Activated CD4-positive, alpha-beta T cell treated with anti-CD3 and anti-CD28 coated beads, Interleukin-2, amount 10 ng/mL, durations not matched to agents 7 days and 5 days (primary cell): ENCODE measurements at regions not wholly inside any gene's neighbourhood (a gene's known extent, or its start where the extent isn't known, plus 50 kb on each side); places are given as distances from the start of the nearest gene placed in this dataset.
A peak's percentile ranks its signal among the peaks of the same experiment; 100 is the strongest.

Source experiments
- CTCF ChIA-PET: fragments of 350-600 bp; sonication (Branson Sonifier 250); formaldehyde crosslinking; loops from one replicate; lab custom pipeline; 2021; ENCODE audit warnings: antibody characterized with exemption; lab: Charles Lee
- POLR2A ChIA-PET: fragments of 350-600 bp; sonication (Branson Sonifier 250); formaldehyde crosslinking; loops from one replicate; lab custom pipeline; 2021; ENCODE audit warnings: antibody characterized with exemption; lab: Charles Lee
- DNase-seq: peaks from one replicate; pipeline ENCODE4 v3.0.0-alpha.2; 2020
- H3K27ac Mint-ChIP-seq: one replicate; pipeline ENCODE4 v1.8.0; 2021; ENCODE audit warnings: mild to moderate bottlenecking, moderate library complexity, mixed read lengths
- H3K27me3 Mint-ChIP-seq: one replicate; pipeline ENCODE4 v1.8.0; 2021; ENCODE audit warnings: mixed read lengths
- H3K36me3 Mint-ChIP-seq: one replicate; pipeline ENCODE4 v1.8.0; 2021; ENCODE audit warnings: low read depth, mixed read lengths
- H3K4me1 Mint-ChIP-seq: one replicate; pipeline ENCODE4 v1.8.0; 2021; ENCODE audit warnings: mixed read lengths
- H3K4me3 Mint-ChIP-seq: one replicate; pipeline ENCODE4 v1.8.0; 2021; ENCODE audit warnings: mild to moderate bottlenecking, moderate library complexity, mixed read lengths
- H3K9me3 Mint-ChIP-seq: one replicate; pipeline ENCODE4 v1.8.0; 2021; ENCODE audit warnings: mixed read lengths

DNA sequence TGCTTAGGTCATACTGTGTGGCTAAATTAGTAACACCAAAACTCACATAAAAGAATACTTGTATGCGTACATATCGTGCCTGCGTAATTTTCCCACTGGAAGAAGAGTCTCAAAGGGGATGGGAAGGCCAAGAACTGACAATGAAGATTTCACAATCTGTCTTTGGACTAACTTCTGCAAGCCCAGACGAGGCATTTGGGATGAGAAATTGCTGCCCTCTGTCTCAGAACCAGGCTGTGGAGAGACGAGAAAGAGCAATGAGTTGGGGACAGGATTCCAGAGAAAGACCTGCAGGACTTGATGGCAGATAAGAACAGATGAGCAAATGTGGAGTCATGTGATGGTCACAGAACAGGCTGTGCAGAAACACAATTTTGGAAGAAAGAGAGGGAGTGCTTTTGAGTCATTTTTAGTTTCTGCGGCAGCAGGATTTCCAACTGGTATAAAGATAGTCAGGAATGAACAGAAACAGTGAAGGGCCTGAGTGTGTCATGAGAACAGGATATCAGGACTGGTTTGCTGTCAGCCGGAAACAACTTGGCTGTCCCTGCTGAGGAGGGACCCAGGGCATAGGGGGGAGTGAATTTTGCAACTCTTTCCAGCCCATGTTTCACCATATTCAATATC is 82.7 kb upstream of the CTSC start:
- peaks cover 90% of the 10 kb centered on the region for H3K4me1 Mint-ChIP-seq

DNA sequence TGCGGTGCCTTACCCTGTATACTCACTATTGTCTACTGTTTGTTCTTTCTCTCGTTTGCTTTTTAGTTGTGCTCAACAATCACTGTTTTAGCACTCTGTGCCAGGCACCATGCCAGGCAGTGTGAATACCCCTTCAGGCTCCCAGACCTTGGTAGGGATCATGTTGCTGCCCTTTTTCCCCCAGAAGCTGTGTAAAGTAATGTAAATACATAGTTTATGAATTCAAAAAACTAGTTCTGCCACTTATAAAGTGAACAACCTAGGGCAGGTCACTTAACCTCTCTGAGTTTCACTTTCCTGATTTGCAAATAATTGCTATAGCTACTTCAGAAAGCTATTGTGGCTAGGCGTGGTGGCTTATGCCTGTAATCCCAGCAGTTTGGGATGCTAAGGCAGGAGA is 81.0 kb upstream of the CTSC start:
- H3K27me3 Mint-ChIP-seq = no peaks in the 10 kb centered on the region

More for the DNA sequence above, 82.7 kb upstream of the CTSC start:
- Mint-ChIP-seq H3K4me3 (no peak overlapping the region), H3K27me3 (no peaks in the 10 kb centered on the region), H3K27ac (peak overlapping the region; percentile 86), H3K36me3 (peaks cover 47% of the 10 kb centered on the region), H3K9me3 (peaks cover 10% of the 10 kb centered on the region)
- DNase-seq = no peak
- ChIA-PET POLR2A (no interaction called here), CTCF (no interaction called here)

DNA sequence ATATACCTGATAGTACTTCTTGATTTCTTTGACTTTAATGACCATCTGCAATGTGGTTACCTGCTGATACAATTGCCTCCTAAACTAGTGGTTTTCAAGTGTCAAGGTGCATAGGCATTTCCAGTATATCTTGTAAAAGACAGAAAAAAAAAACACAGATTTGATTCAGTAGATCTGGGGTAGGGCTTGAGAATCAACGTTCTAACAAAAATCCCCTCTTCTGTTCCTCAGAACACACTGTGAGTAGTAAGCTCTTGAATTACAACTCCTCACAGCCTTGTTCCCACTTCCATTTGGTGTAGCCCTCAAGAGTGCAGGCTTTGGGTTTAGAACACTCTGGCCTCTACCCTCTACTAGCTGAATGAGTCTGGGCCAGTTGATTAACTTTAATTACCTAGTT is 78.0 kb upstream of the CTSC start:
- peaks cover 80% of the 10 kb centered on the region for H3K4me1 Mint-ChIP-seq
- ChIA-PET POLR2A (no interaction called here), CTCF (interaction anchor here (1.2 to 1.3 kb wide), 4 partner anchors 11 to 81 kb away, joined by 3 to 4 read pairs (median 4); no protein-coding TSS in a partner anchor)
- no peaks in the 10 kb centered on the region for H3K27me3 Mint-ChIP-seq
- H3K4me3 Mint-ChIP-seq = peak overlapping the region; percentile 56
- H3K27ac Mint-ChIP-seq = peak overlapping the region; percentile 86
- no peak for DNase-seq
- H3K9me3 Mint-ChIP-seq = peaks cover 22% of the 10 kb centered on the region
- H3K36me3 Mint-ChIP-seq = peaks cover 36% of the 10 kb centered on the region

More for the DNA sequence above, 81.0 kb upstream of the CTSC start:
- CTCF ChIA-PET = interaction anchor here (0.6 to 1.5 kb wide), 5 partner anchors 11 to 105 kb away, joined by 3 read pairs; no protein-coding TSS in a partner anchor
- no peak for DNase-seq
- H3K4me1 Mint-ChIP-seq = peaks cover 90% of the 10 kb centered on the region
- peak overlapping the region; percentile 73 for H3K27ac Mint-ChIP-seq
- POLR2A ChIA-PET = interaction anchor here (1.0 kb wide), 1 partner anchor 81 kb away, joined by 3 read pairs; the partner anchor contains the start of gene CTSC
- H3K36me3 Mint-ChIP-seq = peaks cover 34% of the 10 kb centered on the region
- H3K9me3 Mint-ChIP-seq = peaks cover 8% of the 10 kb centered on the region
- no peak overlapping the region for H3K4me3 Mint-ChIP-seq

DNA sequence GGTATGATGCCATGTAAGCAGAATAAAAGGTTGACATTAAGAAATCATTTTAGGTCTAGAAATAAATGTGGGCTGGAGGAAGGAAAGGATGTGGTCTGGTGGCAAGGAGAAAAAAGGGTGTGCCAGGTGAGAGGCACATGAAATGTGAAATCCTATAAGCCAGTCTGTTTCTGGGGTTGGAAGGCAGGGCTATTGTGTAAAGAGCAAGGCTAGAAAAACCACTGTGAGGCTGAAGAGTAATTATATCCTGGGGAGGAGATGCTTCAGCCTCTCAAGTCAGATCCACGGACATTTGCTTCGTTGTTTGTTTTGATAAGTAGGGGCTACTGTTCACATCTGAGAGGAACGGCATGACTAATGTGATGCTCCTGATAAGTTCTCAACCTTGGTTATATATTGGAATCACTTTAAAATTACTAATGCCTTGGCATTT is 77.5 kb upstream of the CTSC start:
- ChIA-PET CTCF (interaction anchor here (1.3 kb wide), 1 partner anchor 14 kb away, joined by 4 read pairs; no protein-coding TSS in a partner anchor), POLR2A (interaction anchor here (2.0 kb wide), 1 partner anchor 78 kb away, joined by 7 read pairs; the partner anchor contains the start of gene CTSC)
- Mint-ChIP-seq H3K36me3 (peaks cover 35% of the 10 kb centered on the region), H3K4me3 (peak overlapping the region; percentile 56), H3K27ac (peak overlapping the region; percentile 86), H3K9me3 (peaks cover 19% of the 10 kb centered on the region), H3K4me1 (peaks cover 78% of the 10 kb centered on the region), H3K27me3 (no peaks in the 10 kb centered on the region)
- DNase-seq = peak; percentile 69

DNA sequence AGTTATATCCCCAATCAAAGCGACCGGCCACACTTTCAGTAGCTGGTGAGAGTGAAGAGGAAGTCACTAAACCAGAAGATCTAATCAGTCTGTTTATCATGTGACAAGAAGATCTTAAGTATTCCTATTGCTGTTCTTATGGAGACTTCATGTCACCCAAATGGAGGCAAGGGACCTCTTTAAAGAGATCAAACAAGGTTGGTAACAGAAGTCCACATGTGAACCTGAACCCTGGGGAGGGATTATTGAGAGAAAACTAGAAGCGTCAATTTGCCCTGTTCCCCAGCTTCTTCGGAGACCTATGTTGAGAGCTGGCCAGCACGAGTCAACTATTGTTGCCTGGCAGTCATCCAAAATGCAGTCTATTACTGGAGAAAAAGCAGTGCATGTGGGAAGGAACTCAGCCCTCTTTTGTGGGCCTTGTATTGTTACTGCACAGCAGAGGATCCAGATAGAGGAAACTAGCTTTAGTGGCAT is 76.9 kb upstream of the CTSC start:
- POLR2A ChIA-PET = interaction anchor here (2.0 kb wide), 1 partner anchor 77 kb away, joined by 7 read pairs; the partner anchor contains the start of gene CTSC

DNA sequence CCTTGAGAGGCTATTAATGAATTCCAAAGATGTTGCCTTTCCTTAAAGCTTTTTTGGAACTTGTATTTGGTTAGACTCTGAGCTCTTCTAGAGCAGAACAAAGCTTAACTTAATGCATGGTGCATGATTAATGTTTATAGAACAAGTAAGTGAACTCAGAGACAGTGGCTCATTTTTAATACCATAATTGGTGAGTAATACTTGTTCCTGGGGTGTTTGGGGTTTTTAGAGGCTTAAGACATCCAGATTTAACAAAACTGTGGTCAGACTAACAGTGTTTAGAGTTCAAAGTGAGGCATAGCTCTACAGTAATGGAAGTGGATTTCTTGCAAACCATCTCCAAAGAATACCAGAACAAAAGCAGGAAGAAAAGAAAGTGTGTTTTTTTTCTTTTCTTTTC is 73.7 kb upstream of the CTSC start:
- H3K4me3 Mint-ChIP-seq = no peak overlapping the region
- no peaks in the 10 kb centered on the region for H3K27me3 Mint-ChIP-seq
- H3K27ac Mint-ChIP-seq = no peak overlapping the region
- H3K4me1 Mint-ChIP-seq = peaks cover 59% of the 10 kb centered on the region
- ChIA-PET POLR2A (no interaction called here), CTCF (interaction anchor here (0.8 kb wide), 1 partner anchor 21 kb away, joined by 3 read pairs; no protein-coding TSS in a partner anchor)
- DNase-seq = no peak
- peaks cover 23% of the 10 kb centered on the region for H3K36me3 Mint-ChIP-seq
- peaks cover 17% of the 10 kb centered on the region for H3K9me3 Mint-ChIP-seq

More for the DNA sequence above, 76.9 kb upstream of the CTSC start:
- H3K36me3 Mint-ChIP-seq = peaks cover 32% of the 10 kb centered on the region
- peak; percentile 62 for DNase-seq
- H3K4me1 Mint-ChIP-seq = peaks cover 72% of the 10 kb centered on the region
- CTCF ChIA-PET = no interaction called here
- peak overlapping the region; percentile 86 for H3K27ac Mint-ChIP-seq
- no peaks in the 10 kb centered on the region for H3K27me3 Mint-ChIP-seq
- H3K9me3 Mint-ChIP-seq = peaks cover 19% of the 10 kb centered on the region
- H3K4me3 Mint-ChIP-seq = peak overlapping the region; percentile 56

DNA sequence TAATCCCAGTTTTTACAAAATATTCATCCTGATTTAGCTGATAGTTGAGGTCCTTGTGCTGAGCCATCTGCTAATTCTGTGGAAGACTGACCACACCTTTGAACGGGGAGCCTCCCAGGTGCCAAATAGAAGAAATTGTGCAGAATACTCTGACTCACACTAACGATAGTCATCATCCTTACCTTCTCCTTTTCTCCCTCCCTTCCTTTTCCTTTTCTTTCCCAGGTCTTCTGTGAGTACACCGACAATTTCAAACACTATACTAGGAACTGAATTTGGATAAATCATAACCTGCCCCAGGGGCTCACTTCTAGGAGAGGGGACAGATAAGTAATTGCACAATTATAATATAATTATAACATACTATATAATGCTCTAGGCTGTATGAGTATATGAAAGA is 73.1 kb upstream of the CTSC start:
- no peak overlapping the region for H3K27ac Mint-ChIP-seq
- peaks cover 24% of the 10 kb centered on the region for H3K36me3 Mint-ChIP-seq
- DNase-seq = no peak
- H3K9me3 Mint-ChIP-seq = peaks cover 19% of the 10 kb centered on the region
- ChIA-PET CTCF (no interaction called here), POLR2A (no interaction called here)
- H3K4me1 Mint-ChIP-seq = peaks cover 58% of the 10 kb centered on the region
- no peak overlapping the region for H3K4me3 Mint-ChIP-seq
- no peaks in the 10 kb centered on the region for H3K27me3 Mint-ChIP-seq

DNA sequence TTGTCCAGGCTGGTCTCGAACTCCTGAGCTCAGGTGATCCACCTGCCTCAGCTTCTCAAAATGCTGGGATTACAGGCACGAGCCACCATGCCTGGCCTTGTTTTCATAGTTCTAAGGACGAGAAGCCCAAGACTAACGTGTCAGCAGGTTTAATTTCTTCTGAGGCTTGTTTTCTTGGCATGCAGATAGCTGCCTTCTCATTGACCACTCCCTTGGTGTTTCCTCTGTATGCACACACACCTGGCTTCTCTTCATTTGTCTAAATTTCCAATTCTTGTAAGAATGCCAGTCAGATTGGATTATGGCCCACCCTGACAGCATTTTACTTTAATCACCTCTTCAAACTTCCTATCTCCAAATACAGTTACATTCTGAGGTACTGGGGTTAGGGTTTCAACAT is 72.5 kb upstream of the CTSC start:
- peaks cover 23% of the 10 kb centered on the region for H3K36me3 Mint-ChIP-seq
- POLR2A ChIA-PET = no interaction called here

DNA sequence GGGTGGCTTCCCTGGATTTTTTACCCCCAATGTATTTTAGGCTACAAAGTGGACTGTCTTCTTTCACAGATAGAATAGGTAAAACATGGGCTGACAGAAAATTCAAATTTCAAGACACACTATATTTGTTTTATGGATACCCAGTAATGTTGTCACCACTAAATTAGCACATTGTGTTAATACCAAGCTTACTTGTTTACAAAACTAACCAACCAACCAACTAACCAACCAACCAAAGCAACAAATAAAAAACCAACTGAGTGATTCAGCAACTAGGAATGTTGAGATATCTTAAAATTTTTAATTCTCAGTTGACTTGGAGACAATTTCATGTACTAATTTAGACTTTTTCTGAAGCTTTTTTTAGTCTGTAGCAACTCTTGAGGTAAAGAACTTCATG is 69.3 kb upstream of the CTSC start:
- Mint-ChIP-seq H3K9me3 (peaks cover 10% of the 10 kb centered on the region), H3K36me3 (peaks cover 13% of the 10 kb centered on the region), H3K27me3 (no peaks in the 10 kb centered on the region), H3K4me3 (no peak overlapping the region), H3K27ac (no peak overlapping the region), H3K4me1 (peaks cover 53% of the 10 kb centered on the region)
- CTCF ChIA-PET = interaction anchor here (1.6 kb wide), 1 partner anchor 10 kb away, joined by 4 read pairs; no protein-coding TSS in a partner anchor
- no peak for DNase-seq
- POLR2A ChIA-PET = no interaction called here

More for the DNA sequence above, 72.5 kb upstream of the CTSC start:
- Mint-ChIP-seq H3K4me1 (peaks cover 58% of the 10 kb centered on the region), H3K27ac (no peak overlapping the region), H3K9me3 (peaks cover 19% of the 10 kb centered on the region), H3K4me3 (no peak overlapping the region), H3K27me3 (no peaks in the 10 kb centered on the region)
- no peak for DNase-seq
- CTCF ChIA-PET = no interaction called here

DNA sequence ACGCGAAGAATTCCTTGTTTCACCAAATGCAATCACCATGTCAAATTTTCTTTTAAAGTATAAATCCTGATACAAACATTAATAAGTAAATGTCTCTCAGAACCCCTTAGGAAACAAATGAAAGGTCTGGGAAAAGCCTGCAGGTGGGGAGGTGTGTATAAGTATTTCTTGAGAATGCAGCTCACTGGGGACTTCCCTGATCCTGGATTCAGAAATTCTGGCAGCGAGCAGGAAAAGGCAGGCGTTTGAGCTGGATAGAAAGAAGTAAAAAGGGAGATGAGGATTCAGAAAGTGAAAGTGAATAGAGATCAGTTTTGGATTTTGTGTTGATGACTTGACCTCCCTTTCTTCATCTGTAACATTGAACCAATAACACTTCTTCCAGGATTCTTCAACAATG is 68.3 kb upstream of the CTSC start:
- Mint-ChIP-seq H3K27me3 (no peaks in the 10 kb centered on the region), H3K36me3 (peaks cover 15% of the 10 kb centered on the region), H3K4me3 (no peak overlapping the region), H3K27ac (no peak overlapping the region), H3K9me3 (peaks cover 5% of the 10 kb centered on the region), H3K4me1 (peaks cover 49% of the 10 kb centered on the region)
- ChIA-PET CTCF (no interaction called here), POLR2A (no interaction called here)
- DNase-seq = no peak

DNA sequence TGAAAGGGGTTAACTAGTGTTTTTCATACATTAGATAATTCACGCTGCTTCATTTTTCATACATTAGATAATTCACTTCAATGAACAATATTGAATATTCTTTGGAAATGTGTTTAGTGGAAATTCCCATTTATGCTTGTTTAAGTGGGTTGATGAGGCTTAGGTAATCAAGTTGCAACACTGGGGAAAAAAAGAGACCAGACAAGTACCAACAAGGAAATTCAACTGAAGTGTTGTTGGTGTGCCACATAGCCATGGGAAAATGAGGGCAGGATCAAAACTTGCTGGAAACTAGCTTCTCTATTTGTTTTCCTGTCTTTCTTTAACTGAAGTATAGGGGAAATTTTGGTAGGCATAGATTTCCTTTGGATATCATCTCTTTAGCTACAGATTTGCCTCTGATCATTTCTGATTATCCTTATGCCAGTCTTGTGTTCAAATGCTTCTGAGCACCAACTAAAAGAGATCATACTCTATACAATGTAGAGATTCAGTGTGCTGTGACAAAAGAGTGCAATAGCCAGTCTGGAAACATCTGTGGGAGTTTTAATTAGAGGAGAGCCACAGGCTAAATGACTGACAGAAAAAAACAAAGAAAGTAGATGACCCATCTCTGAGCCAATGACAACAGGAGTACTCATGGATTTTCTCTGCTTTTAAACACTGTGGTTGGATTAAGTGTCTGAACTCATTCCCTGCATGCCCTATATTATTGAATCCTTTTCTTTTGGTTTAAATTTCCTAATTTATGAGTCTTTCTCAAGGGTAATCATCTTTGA is 67.6 kb upstream of the CTSC start:
- H3K4me1 Mint-ChIP-seq = peaks cover 47% of the 10 kb centered on the region
- H3K36me3 Mint-ChIP-seq = peaks cover 13% of the 10 kb centered on the region
- ChIA-PET POLR2A (interaction anchor here (0.6 kb wide), 1 partner anchor 130 kb away, joined by 3 read pairs; no protein-coding TSS in a partner anchor), CTCF (no interaction called here)
- no peak for DNase-seq
- H3K9me3 Mint-ChIP-seq = peaks cover 3% of the 10 kb centered on the region
- no peaks in the 10 kb centered on the region for H3K27me3 Mint-ChIP-seq
- H3K27ac Mint-ChIP-seq = no peak overlapping the region
- H3K4me3 Mint-ChIP-seq = no peak overlapping the region

DNA sequence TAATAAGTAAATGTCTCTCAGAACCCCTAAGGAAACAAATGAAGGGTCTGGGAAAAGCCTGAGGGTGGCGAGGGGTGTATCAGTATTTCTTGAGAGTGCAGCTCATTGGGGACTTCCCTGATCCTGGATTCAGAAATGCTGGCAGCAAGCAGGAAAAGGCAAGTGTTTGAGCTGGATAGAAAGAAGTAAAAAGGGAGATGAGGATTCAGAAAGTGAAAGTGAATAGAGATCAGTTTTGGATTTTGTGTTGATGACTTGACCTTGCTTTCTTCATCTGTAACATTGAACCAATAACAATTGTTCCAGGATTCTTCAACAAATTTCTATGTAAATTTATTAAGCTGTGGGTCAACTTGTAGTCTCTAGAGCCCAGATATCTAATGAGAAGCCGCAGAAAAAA is 66.9 kb upstream of the CTSC start:
- ChIA-PET CTCF (no interaction called here), POLR2A (interaction anchor here (0.6 kb wide), 1 partner anchor 129 kb away, joined by 3 read pairs; no protein-coding TSS in a partner anchor)
- peak overlapping the region; percentile 77 for H3K27ac Mint-ChIP-seq
- H3K4me3 Mint-ChIP-seq = peak overlapping the region; percentile 36
- no peaks in the 10 kb centered on the region for H3K27me3 Mint-ChIP-seq
- H3K9me3 Mint-ChIP-seq = peaks cover 3% of the 10 kb centered on the region
- peaks cover 16% of the 10 kb centered on the region for H3K36me3 Mint-ChIP-seq
- no peak for DNase-seq
- H3K4me1 Mint-ChIP-seq = peaks cover 49% of the 10 kb centered on the region
